GM12872 (cell line): ENCODE measurements at regions not wholly inside any gene's neighbourhood (a gene's known extent, or its start where the extent isn't known, plus 50 kb on each side); places are given as distances from the start of the nearest gene placed in this dataset.

Experiments used
- CTCF ChIP-seq: IDR thresholded peaks from 3 replicates; pipeline ENCODE4 v1.5.1; 2011; ENCODE audit warnings: low read depth, mild to moderate bottlenecking, low read length, moderate library complexity; ENCODE audit not compliant: insufficient read depth

- TF ChIP-seq CTCF: no peak
Measured at GRCh38 chr14:98325761-98326160, 946.2 kb downstream of the BCL11B start.

GRCh38 chr14:98328496-98328895 lies 943.5 kb downstream of the BCL11B start:
- TF ChIP-seq CTCF: no peak

GRCh38 chr14:98334186-98334585 lies 937.8 kb downstream of the BCL11B start:
- TF ChIP-seq CTCF: no peak

- TF ChIP-seq CTCF: no peak
Measured at GRCh38 chr14:98341211-98341610, 930.8 kb downstream of the BCL11B start.

- no peak for TF ChIP-seq CTCF
Measured at GRCh38 chr14:98345161-98345560, 926.8 kb downstream of the BCL11B start.

- TF ChIP-seq CTCF: no peak
Measured at GRCh38 chr14:98347686-98348085, 924.3 kb downstream of the BCL11B start.

GRCh38 chr14:98348505-98348904 lies 923.5 kb downstream of the BCL11B start:
- TF ChIP-seq CTCF: no peak

GRCh38 chr14:98350213-98350612 lies 921.8 kb downstream of the BCL11B start:
- TF ChIP-seq CTCF: no peak
